GM18907 (cell line): ENCODE measurements at regions not wholly inside any gene's neighbourhood (a gene's known extent, or its start where the extent isn't known, plus 50 kb on each side); places are given as distances from the start of the nearest gene placed in this dataset.

ENCODE experiments used
- ATAC-seq: cut with Tn5 transposase; IDR thresholded peaks from one replicate; pipeline ENCODE4 v1.9.1; 2021; ENCODE audit warnings: mild to moderate bottlenecking, moderate library complexity; ENCODE audit not compliant: unreplicated experiment

GRCh38 chr20:22003680-22004079 lies 298.2 kb downstream of the PAX1 start:
- ATAC-seq: no peak

- ATAC-seq: no peak
Observed at GRCh38 chr20:22001886-22002285, 296.4 kb downstream of the PAX1 start.

GRCh38 chr20:21995461-21995860 lies 290.0 kb downstream of the PAX1 start:
- ATAC-seq: no peak

DNA sequence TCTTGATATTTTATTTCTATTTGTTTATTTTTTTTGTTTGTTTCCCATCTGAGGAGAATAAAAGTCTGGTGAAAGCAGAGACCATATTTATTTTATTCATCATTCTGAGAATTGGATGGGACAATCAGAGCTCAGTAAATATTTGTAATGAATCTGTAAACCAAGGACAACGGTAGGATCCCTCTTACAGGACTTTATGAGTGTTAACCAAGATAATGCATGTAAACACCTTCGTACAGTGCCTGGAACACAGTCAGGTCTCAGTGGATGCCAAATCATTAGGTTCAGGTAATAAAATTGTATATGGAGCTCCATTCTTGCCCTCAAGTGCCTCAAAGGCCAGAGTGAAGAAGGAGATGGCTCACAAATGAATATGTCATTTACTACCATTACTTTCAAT lies 288.7 kb downstream of the PAX1 start:
- ATAC-seq: no peak

- no peak for ATAC-seq
Observed at GRCh38 chr20:21982559-21982958, 277.1 kb downstream of the PAX1 start.

GRCh38 chr20:21981597-21982344 lies 276.3 kb downstream of the PAX1 start:
- ATAC-seq: no peak

- no peak for ATAC-seq
Observed at GRCh38 chr20:21981179-21981578, 275.7 kb downstream of the PAX1 start.

DNA sequence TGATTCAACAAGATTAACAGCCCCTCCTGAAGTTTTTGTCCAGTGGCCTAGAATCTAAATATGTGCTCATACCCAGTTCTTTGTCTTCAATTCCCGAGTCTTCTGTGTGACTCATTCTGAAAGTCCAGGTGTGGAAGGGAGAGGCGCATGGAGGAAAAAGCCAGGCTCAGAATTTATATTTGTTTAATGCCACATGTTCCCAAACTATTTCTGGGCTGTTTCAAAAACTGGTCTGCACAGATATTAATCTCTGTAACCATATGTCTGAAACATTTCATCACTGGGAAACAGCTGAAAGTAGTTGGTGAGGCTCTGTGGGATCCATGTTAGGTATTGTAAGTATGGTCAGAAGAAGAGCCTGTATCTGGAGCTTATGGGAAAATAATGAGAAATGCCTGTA lies 266.0 kb downstream of the PAX1 start:
- ATAC-seq: no peak

GRCh38 chr20:21968486-21968885 lies 263.0 kb downstream of the PAX1 start:
- no peak for ATAC-seq

GRCh38 chr20:21967481-21967880 lies 262.0 kb downstream of the PAX1 start:
- no peak for ATAC-seq

GRCh38 chr20:21956591-21956990 lies 251.1 kb downstream of the PAX1 start:
- no peak for ATAC-seq

DNA sequence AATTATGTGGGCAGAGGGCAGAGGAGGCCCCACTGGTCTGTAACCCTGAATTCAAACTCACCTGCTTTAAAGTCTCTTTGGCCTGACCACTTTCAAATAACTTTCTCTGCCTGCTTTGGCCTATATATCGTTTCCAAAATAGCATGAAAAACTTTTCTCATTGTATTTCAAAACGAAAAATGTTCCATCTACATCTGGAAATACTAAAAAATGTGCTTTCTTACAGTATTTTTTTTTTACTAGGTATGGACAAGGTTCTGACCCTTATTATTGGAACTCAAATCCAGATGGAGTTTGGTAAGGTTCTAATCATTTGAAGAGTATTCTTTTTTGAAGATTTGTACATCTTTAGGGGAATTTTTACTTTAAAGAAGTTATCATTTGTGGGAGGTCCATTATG lies 241.9 kb downstream of the PAX1 start:
- ATAC-seq: no peak

DNA sequence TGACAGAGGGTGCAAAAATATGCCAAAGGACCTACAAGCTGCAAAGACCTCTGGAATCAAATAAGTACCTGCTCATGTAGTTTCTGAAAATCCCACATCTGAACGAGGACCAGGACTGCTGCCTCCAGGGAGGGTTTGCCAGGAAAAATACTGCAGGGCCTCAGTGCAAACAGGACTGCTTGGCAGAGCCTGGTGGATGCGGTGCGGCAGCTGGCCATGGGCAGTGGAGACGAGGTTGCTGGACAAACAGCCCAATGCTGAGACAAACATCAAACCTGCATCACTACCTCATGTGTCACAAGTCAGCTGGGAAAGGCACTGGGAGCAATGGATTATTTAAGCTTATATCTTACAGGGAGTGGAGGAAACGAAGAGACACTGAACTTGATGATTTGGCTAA lies 238.8 kb downstream of the PAX1 start:
- ATAC-seq: no peak

DNA sequence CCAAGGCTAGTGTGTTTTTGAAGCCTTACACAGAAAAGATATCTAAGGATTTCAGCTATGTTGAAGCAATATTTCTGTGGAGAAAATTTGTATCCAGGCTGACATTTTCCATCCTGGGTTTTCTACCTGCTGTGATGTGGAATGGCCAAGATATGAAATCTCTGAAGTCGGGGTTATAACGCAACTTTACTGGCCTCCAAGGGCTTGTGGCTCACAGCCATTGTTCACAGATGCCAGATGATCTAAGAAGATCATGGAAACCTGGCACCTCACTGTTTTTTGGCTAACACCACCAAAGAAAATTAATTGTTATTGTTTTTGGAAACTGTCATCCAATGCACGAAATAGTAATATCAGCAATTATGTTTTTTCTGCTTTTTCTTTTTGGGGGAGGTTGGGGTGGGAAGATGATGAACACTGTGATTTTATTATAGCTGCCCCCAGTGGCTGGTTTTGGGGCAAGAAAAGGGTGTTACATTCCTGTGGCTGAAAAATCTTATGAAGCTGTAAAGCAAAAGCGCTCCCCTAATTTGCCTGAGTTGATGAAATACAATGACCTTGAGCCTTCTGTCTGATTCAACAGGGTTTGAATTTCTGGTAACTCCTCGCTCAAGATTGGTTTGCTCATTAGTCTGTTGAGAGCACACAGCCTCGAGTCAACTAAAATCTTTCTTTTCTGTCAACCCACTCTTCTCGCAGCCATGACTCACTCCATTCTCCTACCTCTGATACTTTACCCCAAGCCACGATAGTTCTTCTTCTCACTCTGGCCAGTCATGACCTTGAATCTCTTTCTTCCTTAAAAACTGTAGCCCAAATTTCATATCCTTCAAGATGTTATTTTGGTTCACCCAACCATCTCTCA lies 236.7 kb downstream of the PAX1 start:
- ATAC-seq: no peak

DNA sequence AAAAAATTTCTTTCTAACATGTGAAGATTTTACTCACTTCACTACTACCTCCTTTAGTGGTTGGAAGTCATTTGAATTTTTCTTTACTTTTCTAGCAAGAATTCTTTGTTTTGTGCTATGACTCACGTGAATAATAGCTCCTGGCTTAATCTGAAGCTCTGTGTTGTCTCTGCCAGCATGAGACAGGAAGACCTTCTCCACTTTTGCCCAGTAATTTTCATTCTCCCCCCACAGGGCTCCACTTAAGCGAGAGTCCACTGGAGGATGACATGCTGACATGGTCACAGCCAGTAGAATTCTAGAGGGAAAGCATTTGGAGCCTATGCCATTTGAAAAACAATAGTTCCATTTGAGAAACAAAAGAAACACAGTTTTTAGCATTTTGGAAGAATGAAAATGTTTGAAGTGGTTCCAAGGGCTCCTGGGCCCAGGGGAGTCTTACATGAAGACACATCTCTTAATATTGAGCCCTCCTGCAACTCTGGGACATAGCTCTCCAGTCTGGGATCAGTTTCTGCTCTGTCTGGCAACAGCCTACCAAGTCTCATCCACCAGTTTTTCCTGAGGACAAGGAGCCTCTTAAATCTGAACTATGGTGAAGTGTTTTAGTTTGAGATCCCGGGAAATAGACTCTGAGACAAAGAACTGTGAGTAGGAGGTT lies 231.4 kb downstream of the PAX1 start:
- ATAC-seq: no peak

GRCh38 chr20:21936261-21936660 lies 230.8 kb downstream of the PAX1 start:
- no peak for ATAC-seq

- no peak for ATAC-seq
Observed at GRCh38 chr20:21933526-21933925, 228.1 kb downstream of the PAX1 start.

- ATAC-seq: no peak
Observed at GRCh38 chr20:21921251-21921650, 215.8 kb downstream of the PAX1 start.

- no peak for ATAC-seq
Observed at GRCh38 chr20:21920211-21920610, 214.7 kb downstream of the PAX1 start.

DNA sequence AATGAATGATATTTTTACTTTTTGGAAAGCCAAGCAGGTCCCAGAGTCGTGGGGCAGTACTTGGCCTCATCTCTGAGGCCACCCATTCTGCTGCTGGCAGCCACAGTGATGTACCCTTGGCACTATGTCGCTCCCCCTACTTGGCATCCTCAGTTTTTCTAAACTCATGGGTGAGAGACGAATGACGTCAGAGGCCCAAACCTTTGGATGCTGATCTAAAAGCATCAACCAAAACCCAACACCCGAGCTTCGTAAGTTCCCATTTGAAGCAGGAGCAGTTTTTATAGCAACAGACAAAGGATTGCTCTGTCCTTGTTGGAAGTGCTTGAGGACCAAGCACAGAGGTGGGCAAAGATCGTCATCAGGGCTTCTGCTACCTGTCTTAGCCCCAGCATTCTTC lies 212.9 kb downstream of the PAX1 start:
- no peak for ATAC-seq

GRCh38 chr20:21902391-21902790 lies 196.9 kb downstream of the PAX1 start:
- no peak for ATAC-seq
